ENCODE measurements at regions not wholly inside any gene's neighbourhood (a gene's known extent, or its start where the extent isn't known, plus 50 kb on each side); places are given as distances from the start of the nearest gene placed in this dataset.
"Not testable (repeated sequence)": the region's sequence is repeated elsewhere in the genome, so short reads cannot be mapped to it uniquely, and the experiment has no call there.

DNA sequence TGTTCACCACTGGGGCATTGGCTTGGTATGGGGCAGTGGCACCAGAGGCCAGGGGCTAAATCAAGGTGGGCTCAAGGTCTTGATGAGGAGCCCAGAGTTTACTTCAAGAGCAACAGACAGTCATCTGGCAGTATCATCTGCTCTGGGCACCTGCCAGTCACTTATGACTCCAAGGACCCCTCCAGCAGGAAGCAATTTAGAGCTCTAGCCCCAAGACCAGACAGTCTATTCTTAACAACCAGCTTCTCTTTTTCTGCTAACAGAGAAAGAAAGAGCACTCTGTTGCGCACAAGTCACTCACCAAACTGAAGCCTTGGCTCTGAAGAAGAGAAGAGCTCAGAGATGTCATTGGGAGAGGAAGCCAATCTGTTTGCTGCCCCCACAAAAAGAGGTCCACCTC lies 309.2 kb downstream of the HS3ST1 start:
- DNase-seq = no peak

DNA sequence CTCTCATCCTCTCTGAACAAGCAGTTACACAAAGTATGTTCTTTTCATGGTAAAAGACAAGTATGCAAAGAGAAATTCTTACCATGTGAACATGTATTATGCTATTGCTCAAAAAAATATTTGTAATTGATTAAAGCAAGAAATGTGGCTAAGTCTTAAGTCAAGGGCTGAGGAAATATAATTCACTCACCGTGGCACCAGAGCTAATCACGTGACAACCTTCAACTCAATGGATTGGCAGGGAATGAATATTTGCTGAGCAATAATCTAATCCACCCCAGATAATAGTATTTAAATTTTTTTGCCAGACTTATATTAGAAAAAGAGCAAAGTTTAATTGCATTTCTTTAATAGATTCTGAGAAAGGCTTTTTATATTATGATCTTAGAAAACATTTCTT lies 310.2 kb downstream of the HS3ST1 start:
- DNase-seq = no peak

DNA sequence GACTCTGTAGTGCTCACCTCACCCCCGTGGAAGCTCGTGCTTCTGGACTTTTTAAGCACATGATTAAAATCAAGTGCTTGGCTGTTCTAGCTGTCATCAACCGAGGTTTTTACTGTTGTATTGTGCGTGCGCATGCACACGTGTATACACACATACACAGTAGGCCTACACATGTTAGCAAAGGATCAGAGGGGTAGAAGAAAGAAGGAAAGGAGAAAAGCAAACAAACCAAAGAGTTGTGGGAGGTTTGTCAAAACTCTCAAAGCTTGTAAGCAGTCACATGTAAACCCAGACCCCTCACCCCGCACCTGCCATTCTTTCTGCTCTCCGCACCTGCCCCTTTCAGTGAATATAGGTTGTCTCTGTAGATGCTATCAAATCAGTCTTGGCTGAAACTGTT lies 311.8 kb downstream of the HS3ST1 start:
- no peak for DNase-seq

DNA sequence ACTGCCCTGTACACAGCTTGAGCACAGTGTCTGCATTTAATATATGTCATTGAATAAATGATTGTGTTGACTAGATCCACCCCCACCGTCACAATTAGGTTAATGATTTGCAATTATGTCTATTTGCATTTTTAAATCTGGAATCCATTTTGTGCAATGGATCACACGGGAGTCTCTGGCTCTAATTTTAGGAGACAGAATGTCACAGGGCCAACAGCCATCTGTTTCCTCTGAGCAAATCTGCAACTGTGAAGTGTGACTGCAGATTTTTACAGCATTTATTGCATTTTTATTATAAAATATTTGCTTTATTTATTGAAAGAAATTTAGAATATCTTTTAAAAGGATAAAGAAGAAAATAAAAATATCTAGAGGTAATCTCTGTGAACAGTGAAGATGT lies 316.8 kb downstream of the HS3ST1 start:
- no peak for DNase-seq

DNA sequence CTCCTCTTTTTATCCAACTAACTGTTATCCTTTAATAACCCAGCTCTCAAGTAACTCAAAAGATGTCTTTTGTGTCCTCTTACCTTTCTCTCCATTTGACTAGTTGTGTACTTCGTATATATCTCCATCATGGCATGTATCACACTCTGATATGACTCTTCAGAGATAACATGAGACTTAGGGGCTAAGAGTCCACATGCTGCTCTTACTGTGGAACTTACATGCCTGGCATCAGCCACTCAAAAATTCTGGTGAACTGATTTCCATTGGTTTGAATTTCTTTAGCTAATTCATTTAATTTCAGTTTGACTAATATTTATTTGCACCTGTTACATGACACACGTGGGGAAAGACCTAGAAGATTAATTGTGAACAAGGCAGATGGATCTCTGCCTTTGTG lies 317.3 kb downstream of the HS3ST1 start:
- DNase-seq = no peak

DNA sequence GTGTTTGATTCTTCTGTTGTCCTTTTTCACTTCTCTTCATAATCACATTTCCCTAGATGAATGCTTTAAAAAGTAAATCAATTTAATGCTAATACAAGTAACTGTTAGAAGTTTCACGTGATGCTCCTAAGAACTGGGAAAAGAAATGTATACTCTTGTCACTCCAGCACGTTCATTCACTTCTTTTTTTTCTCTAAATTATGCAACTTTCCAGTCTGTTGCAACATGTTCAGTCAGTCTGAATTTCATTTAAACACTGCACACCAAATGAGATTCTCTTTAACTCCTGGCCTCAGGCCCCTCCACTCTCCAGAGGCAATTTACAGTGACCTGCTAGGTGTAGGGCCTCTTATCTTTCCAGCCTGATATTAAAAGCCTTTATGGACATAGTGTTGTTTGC lies 321.9 kb downstream of the HS3ST1 start:
- no peak for DNase-seq

DNA sequence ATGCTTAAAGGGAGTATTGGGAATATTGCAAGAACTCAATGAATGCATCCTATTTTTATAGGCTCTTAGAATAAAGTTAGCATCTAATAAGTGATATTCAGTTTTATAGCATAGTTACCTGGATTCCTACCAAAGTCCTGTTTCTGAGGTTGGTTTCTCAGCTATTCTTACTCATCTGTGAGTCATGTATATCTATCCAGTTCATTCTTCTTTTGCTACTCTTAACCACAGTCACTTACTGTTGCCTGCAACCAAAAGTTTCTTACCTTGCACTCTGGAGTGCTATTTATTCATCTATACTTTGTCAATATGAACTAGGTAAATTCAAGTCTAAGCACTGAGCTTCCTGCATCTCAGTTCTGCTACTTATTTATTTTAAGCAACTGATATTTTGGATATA lies 322.5 kb downstream of the HS3ST1 start:
- no peak for DNase-seq

DNA sequence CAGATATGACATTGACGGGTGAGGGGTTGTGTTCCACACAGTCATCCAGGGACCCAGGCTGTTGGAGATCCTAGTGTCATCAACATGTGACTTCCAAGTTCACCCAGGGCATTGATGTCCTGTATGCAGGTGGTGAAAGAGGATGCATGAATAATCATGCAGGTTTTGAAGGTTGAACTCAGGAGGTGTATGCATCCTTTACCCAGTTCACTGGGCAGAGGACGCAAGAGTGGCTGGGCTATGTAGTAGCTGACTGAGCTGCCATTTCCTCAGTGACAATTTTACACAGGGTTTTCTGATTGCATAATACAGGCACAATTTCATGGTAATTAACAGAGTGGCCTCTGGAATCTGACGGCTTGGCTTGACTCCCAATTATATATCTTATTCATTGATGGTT lies 323.0 kb downstream of the HS3ST1 start:
- DNase-seq = no peak

DNA sequence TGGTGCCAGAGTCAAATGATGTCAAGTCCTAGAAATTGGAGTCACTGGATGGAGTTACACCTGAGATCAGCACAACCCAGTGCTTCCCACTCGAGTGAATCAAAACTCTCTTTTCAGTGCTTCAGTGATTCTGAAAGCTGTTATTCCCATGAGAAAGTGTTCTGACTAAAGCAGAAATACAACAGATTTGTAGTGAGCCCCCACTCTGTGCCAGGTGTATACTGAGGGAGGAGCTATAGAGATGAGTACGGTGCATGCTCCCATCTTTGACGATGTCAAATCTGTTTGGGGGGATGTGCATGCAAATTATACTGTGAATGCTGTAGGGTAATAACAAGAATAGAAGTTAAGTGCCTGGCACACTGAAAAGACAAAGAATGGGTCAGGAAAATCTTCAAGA lies 330.2 kb downstream of the HS3ST1 start:
- no peak for DNase-seq

DNA sequence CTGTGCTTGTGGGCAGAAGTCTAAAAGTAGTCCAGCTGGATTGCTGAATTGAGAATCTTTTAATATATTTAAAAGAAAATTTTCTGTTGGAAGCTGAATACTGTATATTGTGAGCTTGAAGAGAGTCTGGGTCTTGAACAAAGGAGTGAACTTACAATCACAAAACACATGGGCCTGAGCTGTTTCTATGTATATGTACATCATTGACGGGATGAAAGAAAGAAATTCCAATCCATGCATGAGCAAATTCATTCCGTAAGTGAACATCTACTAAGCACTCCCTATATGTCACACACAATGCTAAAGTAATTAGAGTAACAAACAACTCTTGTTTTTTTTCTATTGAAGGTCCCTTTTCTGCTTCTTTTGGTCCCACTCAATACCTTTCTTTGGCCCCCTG lies 331.0 kb downstream of the HS3ST1 start:
- no peak for DNase-seq

DNA sequence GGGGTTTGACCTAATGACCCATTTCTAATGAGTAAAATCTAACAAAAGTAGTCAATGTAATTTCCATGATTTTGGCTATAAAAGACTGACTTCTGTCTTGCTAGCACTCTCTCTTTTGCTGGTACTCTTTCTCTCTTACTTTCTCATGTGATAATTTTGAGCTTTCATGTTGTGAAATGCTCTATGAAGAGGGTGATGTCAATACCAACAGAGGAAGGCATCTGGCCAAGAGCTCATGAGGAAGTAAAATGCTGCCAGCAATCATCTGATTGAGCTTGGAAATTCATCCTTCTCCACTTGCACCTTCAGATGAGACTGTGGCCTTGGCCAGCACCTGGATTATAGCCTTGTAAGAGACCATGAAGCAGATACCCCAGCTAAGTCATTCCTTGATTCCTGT lies 347.7 kb downstream of the HS3ST1 start:
- DNase-seq = no peak

DNA sequence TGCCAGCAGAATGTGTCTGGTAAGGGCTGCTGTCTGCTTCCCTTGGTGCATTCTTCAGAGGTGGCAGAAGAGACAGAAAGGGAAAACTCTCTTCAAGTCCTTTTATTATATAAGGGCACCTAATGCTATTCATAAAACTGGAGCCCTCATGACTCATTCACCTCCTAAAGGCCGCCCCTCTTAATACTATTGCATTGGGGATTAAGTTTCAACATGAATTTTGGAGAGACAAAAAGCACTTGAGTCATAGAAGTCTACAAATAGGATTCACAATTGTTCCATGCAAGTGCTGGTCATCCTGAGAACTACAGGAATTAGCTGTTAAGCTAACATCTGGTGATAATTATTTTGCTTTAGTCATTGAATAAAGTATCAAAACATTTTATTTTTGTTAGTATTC lies 349.5 kb downstream of the HS3ST1 start:
- DNase-seq = no peak

DNA sequence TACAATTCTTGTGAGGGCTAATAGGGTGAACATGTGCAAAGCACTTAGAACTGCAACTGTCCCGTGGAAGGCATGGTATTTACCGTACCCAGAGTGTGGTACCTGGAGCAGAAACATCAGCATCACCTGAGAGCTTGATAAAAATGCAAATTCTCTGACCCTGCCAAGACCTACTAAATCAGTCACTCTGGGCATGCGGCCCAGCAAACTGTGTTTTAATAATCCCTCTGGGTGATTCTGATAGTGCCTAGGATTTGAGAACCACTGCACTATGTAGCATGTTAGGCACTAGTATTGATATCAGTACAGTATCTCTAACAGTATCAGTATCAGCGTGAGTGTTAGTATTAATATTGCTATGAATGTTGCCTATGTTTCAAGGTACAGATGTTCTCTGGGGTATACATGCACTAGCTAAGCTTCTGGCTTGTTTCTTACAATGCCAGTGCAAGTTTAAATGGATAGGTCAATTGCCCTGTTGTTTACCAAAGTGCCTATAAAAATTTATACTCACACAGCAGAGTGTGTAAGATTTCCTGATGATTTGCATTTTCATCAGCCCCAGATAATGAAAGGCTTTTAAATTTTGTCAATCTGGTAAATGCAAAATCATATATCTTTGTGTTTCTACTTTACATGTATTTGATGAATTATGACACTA lies 354.0 kb downstream of the HS3ST1 start:
- DNase-seq = no peak

DNA sequence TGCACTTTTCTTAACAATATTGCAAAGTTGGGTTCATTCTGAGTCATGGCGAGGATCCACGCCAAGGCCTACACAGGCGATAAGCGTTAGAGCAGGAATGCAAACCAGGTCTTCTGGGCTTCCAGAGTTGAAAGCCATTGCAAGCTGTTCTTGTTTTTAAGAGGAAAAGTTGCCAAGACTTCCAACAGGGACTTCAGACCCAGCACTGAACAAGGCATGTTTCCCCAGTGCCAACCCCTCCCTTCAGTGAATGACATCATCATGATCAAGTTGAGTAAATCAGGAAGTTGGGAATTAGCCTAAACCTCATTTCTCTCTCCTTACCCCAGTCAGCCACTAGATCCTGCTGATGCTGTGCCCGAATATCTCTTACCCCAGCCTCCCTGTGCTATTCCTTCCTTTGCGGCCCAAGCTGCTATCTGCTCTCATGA lies 355.1 kb downstream of the HS3ST1 start:
- DNase-seq = no peak

DNA sequence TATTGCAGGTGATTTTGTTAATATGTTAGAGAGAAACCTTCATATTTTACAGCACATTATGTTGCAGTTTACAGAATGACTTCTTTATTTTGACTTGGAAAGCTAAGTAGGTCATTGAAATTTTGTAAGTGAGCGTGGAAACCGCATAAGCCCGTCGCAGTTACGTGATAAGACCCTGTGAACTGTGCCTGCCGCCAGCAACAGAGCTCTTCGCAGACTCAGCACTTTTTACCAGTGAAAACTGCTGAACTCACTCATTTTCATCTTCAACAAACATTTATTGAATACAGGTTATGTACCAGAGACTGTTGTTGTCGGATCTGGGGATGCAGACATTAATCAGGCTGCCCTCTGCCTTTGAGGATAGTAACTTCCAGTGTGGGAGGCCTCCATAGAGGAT lies 355.7 kb downstream of the HS3ST1 start:
- DNase-seq = no peak

DNA sequence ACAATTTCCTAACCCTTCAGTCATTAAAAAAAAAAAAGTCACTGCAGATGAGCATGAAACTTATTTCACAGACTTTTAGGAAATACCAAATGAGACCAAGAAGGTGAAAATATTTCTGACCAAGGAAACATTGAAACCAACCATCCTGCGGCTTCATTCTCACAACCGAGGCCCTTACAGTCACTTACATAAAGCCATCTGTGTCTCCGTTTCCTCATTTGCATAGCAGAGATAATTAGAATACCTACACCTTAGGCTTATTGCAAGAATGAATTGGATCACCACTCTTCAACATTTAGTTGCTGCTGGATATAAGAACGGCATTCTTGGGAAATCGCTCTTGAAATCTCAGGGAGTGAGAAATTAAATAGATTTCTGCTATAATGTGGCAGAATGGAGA lies 356.2 kb downstream of the HS3ST1 start:
- no peak for DNase-seq

DNA sequence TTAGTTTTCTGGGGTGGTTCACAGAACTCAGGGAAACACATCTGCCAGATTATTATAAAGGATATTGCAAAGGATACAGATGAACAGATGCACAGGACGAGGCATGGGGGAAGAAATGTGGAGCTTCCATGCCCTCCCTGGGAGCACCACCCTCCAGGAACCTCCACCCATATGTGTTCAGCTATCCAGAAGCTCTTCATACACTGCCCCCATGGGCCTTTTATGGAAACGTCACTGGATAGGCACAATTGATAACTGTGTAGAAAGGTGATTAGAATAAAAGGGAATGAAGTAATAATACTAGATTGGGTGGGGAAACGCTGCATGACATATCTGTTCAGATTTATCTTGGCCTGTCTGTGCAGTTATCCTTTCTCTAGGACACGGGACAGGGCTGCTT lies 357.9 kb downstream of the HS3ST1 start:
- DNase-seq = no peak

DNA sequence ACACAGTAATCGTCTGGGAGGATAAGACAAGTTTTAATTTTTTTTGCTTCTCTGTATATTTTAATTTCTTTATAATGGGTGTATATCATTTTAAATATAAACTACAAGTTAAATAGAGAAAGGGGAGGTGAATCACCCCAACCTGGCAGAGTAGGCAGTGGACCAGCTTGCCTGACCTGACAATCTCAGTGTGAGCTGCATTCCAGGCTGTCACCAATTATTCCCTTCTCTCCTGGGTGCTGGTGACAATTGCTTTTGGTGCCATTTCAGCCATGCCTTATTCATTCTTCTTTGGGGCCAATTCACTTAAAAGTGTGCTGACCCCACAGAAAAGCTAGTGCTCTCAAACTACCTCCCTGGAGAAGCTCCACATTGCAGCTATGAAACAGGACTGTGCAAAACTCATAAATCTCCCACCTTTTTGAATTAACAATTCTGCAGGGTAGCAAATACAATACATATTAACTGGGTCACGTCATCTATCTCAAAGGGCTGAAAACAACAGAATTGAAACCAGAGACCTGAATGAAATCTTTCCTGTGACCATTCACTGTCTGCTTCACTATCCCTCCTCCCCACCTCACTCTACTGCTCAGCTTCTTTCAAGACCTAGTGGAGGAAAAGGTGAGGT lies 359.0 kb downstream of the HS3ST1 start:
- DNase-seq = no peak

DNA sequence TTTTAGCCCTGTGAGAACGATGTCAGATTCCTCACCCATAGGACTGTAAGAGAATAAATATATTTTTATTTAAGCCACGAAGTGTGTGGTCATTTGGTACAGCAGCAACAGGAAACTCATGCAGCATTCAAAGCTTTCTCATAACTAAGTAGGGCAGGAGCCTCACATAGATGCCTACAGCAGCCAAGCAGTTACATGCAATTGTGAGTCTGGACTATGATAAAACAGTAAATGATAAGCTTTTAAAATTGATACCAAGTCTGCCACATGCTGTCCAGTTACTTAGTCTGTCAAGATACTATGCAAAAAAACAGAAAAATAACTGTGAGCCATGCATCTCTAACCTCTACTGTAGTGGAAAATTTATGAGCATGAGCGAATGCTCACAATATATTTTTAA lies 359.6 kb downstream of the HS3ST1 start:
- DNase-seq = no peak

DNA sequence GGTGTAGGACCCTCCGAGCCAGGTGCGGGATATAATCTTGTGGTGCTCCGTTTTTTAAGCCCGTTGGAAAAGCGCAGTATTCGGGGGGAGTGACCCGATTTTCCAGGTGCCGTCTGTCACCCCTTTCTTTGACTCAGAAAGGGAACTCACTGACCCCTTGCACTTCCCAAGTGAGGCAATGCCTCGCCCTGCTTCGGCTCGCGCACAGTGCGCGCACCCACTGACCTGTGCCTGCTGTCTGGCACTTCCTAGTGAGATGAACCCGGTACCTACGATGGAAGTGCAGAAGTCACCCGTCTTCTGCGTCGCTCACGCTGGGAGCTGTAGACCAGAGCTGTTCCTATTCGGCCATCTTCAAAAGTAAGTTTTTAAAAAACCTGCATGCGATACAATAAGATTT lies 362.1 kb downstream of the HS3ST1 start:
- DNase-seq = not testable (repeated sequence)

DNA sequence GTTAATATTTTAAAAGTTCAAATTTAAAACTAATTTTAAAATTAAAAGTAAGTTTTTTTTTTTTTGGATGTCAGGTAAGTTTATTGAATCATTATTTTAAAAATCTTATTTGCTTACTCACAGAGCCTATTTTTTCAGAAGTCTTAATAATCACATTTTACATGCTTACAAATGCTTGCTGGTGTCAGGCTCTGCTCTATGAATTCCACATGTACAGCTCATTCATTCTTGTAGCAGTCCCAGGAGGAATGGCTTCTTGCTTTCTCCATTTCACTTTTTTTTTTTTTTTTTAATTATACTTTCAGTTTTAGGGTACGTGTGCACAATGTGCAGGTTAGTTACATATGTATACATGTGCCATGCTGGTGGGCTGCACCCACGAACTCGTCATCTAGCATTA lies 368.1 kb downstream of the HS3ST1 start:
- DNase-seq = not testable (repeated sequence)

DNA sequence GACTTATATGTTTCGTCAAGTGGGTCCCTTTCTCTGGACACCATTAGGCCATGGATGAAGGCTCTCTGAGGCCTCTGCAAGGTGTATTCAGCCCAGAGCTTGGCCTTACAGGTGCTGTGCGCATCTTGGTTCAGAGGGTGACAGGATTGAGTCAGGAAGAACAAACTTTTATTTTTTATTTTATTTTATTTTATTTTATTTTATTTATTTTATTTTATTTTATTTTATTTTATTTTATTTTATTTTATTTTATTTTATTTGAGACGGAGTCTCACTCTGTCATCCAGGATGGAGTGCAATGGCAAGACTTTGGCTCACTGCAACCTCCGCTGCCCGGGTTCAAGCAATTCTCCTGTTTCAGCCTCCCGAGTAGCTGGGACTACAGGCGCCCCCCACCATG lies 370.4 kb upstream of the CLNK start:
- not testable (repeated sequence) for DNase-seq

DNA sequence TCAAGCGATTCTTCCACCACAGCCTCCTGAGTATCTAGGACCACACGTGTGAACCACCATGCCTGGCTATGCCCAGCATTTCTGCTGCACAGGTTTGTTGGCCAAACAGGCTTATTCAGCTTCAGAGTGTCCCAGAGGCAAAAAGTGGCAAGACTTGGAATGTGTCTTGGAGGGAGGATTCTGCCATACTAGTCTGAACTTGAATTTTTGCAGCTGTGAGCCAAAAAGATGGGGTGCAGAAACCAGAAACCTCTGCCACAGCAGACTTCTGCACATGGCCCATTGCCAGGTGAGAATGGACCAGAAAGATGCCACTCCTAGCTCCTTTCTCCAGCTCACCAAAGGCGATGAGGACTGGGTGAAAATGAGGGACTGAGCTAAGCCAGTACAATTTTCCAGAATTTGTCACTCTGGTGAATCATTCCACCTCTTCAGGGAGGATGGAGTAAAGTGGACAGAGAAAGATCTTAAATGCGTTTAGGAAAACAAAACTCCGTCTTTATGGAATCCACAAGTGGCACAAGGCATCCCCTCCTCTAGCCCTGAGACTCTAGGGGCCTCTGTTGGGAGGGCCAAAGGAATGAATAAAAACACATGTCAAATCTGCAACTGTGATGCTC lies 369.1 kb upstream of the CLNK start:
- DNase-seq = no peak

DNA sequence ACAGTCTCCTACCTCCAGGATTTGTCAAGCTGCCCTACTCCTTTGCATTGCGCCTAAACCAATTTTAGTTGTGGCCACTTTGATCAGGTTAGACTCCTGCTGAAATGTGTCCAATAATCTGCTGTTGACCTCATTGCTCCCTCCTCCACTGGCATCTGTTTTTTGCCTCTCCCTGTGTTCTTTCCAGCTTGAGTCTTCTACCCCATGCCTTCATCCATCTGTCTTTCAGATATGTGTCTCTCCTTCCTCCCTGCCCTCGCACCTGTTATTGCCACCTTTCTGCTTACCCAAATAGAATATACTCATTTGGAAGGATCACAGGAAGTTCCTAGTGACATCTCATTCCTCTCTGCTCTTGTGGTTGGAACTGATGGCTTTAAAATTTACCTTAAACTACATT lies 366.6 kb upstream of the CLNK start:
- no peak for DNase-seq

DNA sequence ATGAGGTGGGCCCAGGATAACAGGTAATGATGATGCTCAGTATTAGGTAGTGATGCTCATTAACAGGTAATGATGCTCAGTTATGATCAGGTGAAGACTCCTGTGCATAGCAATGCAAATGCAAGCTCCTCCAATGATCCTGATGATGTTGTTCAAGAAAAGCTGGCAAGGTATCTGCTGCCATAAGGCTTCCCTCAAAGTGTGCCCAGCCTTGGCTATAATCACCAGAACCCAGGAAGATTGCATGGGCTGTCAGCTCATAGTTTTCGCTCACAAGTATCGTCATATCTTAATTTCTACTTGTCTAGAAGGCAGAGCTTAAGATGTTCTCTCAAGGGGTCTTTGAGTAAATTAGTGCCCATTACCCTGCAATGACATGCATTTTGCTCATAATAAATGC lies 366.2 kb upstream of the CLNK start:
- no peak for DNase-seq

Data from GDM1 (cell line).